IPS DF 4.7 (cell line): ENCODE measurements at regions not wholly inside any gene's neighbourhood (a gene's known extent, or its start where the extent isn't known, plus 50 kb on each side); places are given as distances from the start of the nearest gene placed in this dataset.
"Not testable (repeated sequence)": the region's sequence is repeated elsewhere in the genome, so short reads cannot be mapped to it uniquely, and the experiment has no call there.

ENCODE experiments used
- DNase-seq: peaks from one replicate; pipeline ENCODE4 v3.0.0-alpha.2; 2013; ENCODE audit warnings: low spot score; ENCODE audit errors: extremely low read depth

DNA sequence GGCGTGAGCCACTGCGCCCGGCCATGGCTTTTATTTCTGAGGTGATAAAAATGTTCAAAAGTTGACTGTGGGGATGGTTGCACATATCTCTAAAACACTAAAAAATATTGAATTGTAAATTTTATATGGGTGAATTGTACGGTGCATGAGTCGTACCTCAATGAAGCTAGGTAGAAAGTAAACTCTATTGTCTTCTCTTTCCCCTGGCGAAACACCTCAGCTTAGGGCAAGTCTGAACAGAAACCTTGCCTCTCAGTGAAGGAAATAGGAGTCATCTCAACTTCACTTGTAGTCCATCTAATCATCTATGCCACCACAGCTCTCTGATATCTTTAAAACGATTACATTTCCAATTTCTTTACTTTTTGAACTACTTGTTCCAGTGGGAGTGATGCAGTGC lies 309.6 kb downstream of the SPATA31A1 start:
- DNase-seq, result not testable (repeated sequence)

DNA sequence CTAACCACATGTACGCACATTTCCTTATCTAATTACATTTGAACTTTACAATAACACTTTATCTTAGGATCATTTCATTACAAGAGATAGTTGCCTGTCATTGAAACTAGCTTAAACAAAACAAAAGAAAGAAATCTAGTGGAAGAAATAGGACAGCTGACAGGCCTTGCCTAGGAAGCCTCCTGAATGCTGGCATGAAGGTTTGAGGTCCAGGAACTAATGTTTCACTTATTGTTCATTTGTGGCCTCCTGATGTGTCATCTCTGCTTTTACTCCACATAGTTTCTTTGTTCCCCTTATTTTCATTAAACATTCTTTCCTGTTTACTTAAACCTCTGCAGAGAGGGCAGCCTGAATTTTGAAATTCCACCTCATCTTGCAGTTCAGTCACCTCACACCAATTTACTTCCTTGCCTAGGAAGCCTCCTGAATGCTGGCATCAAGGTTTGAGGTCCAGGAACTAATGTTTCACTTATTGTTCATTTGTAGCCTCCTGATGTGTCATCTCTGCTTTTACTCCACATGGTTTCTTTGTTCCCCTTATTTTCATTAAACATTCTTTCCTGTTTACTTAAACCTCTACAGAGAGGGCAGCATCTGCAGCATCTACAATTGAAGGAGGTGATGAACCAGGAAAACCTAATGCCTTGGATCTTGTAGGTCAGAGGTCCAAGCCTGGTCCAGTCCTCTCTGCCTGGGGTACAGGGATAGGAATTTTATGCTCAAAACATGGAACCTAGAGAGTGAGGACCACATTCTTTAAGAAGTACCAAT lies 319.2 kb downstream of the SPATA31A1 start:
- DNase-seq, result not testable (repeated sequence)

DNA sequence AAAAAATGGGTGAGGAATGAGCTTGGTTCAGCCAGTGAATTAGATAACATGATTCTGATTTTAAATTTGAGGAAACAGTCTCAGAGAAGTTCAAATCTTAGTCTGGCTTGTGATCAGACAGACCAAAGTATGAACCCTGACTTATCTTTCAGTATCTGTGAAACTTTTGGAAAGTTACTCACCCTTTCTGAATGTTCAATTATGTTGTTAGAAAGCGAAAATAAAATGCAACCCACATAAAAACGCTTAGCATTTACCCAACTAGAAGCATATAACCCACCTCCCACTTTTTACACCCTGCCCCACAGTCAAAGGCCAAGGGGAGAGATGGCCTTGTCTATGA lies 319.7 kb downstream of the SPATA31A1 start:
- not testable (repeated sequence) for DNase-seq

DNA sequence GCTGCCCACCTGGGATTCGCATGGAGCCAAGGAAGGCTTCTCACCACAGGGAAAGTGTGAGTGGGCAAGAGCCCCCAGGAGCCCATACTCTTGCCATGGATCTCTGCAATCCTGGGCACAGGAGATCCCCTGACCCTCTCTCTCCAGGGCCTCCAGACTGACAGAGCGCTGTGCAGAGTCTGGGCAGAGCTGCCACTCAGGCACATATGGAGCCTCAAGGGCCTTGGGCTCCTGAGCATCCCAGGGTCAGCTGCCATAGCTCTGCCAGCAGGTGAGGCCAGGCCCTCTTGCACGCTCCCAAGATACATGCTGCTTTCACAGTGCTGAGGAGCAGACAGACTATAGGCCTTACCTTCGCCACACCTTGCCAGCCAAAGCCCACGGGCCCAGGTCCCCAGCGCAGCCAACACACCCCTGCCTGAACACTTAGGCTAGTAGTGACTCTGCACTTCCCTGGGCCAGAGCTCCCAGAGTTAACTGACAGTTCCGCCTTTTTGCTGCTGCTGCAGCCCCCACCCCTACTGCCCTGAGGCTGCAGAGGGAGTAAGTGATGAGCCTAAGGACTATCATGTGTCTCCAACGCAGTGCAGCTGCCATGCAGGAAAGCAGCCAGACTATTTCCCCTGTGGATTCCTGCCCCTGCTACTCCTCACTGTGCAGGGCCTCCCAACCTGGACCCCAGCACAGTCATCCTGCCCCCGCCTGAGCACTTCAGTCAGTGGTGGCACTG lies 323.2 kb downstream of the SPATA31A1 start:
- not testable (repeated sequence) for DNase-seq

DNA sequence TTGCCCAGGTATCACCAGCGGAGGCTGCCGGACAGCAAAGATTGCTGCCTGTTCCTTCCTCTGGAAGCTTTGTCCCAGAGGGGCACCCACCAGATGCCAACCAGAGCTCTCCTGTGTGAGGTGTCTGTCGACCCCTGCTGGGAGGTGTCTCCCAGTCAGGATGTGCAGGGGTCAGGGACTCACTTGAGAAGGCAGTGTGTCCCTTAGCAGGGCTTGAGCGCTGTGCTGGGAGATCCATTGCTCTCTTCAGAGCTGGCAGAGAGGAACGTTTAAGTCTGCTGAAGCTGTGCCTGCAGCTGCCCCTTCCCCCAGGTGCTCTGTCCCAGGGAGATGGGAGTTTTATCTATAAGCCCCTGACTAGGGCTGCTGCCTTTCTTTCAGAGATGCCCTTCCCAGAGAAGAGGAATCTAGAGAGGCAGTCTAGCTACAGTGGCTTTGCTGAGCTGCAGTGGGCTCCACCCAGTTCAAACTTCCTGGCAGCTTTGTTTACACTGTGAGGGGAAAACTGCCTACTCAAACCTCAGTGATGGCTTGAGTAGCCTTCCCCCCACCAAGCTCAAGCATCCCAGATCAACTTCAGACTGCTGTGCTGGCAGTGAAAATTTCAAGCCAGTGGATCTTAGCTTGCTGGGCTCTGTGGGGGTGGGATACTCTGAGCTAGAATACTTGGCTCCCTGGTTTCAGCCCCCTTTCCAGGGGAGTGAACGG lies 325.4 kb downstream of the SPATA31A1 start:
- DNase-seq, result not testable (repeated sequence)

DNA sequence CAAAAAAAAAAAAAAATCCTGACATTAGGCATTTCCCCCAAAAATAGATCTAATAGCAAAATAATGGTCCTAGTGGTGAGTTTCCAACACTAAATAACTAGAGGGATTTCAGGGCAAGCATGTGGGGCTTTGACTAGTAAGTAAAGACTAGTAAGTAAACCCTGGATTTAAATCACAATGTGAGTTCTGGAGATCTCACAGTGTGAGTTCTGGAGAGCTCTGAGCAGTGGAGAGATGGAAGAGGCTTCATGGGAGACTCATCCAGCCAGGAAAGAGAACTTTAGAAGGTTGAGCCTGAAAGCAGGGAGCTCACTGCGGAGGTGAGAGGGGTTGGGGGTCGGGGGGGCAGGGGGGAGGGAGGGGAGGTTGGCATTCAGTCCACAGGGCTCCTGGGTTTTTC lies 373.4 kb downstream of the SPATA31A1 start:
- not testable (repeated sequence) for DNase-seq

DNA sequence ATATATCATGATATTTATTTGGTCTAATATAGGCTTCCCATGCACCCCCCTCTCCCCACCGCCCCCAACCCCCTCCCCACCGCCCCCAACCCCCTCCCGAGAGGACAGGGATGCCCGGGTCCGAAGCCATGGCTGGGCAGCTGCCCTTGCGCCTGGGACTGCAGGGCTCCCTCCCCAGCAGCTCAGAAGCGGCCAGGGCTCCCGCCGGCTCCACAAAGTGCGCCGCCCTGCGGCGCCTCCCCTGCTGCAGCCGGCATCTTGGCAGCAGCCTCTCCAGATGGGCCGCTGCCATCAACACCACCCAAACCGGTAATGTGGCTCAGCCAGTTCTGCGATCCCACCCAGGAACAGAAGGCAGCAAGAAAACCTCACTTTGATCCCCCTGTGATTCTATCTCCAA lies 389.4 kb downstream of the SPATA31A1 start:
- not testable (repeated sequence) for DNase-seq

DNA sequence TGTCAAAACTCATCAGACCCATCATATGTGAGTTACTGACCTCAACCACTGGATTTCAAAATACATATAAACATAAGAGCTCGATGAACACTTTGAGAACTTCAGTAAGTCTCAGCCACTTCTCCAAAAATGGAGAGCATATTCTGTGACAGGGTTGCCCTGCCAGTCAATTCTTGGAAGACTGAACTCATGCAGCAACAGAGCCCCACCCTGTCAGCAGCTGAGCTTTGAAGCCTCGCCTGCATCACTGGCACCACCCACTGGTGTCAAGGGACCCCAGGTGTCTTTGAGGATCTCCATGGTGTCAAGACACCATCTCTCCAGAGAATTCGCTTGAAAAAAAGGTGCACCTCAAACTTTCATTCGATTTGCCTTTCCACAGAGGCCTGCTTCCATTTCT lies 420.1 kb downstream of the SPATA31A1 start:
- not testable (repeated sequence) for DNase-seq

DNA sequence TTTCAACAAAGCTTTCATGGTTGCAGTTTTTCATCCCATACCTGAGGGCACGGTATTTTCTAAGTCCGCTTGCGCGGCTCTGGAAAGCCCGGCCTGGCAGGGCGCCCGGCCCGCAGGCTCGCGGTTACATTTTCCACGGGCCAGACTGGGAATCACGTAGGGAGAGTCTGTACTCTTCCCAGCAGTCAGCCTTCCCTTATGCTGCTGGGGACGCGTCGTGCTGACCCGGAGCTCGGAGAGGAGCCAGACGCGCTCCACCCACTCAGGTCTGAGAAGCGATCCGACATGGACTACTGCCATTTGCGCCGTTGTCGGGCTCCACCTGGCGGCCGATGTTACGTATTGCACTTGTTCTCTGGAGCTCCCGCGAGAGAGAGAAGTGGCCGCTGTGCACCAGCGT lies 435.9 kb downstream of the SPATA31A1 start:
- not testable (repeated sequence) for DNase-seq

DNA sequence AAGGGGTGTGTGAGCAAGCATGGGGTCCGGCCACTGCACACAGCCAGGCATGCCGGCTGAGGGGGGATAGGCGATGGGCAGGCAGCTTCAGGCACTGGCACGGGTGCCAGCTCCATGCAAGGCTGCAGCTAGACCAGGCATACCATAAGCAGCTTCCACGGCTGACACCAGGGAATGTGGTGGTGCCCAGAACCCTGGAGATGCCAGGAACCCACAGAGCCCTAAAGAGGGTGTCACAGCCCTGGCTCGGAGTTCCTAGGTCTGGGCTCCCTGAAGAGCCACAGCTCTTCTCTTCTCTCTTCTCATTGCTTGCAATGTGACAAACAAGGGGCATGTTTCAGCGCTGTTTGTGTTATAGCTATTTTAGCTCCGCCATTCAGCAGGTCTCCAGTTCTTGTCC lies 442.5 kb downstream of the SPATA31A1 start:
- not testable (repeated sequence) for DNase-seq

DNA sequence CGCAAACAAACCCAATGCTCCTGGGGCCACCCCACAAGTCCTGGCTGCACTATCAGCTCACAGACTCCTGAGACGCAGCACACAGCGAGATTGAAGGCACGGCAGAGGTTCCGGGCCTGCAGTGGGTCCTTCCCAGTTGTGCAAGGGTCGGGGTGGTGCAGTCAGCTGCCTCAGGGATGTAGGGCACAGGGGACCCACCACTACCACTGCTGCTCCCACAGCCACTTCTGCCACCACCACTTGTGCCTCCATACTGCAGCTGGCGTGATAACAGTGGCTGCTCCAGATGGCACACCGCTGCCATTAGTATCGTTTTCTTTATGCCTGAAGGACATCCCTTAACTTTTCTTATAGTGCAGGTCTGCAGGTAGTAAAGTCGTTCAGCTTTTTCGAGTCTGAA lies 443.8 kb downstream of the SPATA31A1 start:
- not testable (repeated sequence) for DNase-seq

DNA sequence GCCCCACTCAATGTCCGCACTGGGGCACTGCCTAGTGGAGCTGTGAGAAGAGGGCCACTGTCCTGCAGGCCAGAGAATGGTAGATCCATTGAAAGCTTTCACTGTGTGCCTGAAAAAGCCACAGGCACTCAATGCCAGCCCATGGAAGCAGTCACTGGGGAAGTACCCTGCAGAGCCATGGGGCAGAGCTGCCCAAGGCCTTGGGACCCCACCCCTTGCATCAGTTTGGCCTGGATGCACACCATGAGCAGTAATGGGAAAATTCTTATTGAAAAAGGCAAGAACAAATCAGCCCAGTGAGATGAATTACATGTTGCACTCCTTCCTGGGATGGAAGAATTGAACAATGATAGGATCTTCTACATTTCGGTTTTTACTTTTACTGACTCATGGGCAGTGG lies 447.1 kb downstream of the SPATA31A1 start:
- DNase-seq, result not testable (repeated sequence)

DNA sequence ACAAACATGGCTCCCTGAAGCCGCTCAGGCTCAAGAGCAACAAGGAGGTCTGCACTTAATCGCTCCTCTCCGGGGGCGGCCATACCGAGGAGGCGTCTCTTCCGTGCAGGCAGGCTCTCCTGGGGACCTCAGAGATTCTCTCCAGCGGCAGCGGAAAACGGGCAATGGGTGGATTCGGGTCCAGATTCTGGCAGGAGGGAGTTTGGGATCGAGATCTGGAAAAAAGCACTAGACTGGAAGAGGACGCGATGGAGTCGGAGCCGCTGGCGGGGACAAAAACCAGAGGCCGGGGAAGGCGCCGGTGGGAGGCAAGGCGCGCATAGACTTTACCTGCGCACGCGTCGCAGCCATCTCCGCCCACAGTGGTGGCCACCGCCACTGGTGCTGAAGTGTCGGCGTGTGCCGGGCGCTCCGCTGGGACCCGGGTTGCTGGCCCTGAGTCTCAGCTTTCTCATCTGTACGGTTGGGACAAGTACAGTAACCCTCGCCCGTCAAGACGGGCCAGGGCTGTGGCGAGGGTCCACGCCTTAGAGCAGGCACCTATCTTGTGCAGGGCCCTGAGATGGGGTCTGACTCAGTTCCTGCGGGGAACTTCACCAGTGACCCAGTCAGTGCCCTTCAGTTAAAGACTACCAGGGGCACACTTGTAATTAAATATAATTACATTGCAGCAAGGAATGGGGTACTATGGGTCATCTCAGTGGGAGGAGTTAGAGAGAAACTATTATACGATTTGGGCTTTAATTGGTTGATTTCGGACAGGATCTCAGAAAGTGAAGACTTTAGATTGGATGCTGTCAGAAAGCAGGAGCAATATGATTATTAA lies 454.1 kb downstream of the SPATA31A1 start:
- peak; percentile 16 for DNase-seq

DNA sequence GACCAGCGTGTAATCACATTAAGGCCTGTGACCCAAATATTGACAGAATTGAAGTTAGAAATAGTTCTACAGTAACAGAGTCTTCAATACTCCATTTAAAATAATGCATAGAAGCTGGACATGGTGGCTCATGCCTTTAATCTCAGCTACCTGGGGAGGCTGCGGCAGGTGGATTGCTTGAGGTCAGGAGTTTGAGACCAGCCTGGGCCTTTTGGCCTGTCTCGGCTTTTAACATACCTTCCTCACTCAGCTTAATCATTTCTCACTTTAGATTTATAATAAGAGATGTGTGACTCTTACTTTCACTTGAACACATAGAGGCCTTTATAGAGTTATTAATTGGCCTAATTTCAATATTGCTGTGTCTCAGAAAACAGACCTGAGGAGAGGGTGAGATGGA lies 454.9 kb downstream of the SPATA31A1 start:
- not testable (repeated sequence) for DNase-seq

DNA sequence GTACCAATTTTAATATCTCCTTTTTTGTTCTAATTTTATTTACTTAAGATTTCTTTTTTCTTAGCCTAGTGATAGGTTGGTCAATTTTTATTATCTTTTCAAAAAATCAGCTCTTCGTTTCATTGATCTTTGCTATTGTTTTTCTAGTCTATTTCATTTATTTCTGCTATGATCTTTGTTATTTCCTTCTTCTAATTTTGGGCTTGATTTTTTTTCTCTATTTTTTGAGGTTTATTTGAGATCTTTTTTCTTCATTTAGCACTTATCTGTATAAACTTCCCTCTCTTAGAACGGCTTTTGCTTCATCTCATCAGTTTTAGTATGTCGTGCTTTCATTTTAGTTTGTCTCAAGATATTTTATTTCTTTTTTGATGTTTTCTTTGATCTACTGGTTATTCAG lies 456.1 kb downstream of the SPATA31A1 start:
- not testable (repeated sequence) for DNase-seq

DNA sequence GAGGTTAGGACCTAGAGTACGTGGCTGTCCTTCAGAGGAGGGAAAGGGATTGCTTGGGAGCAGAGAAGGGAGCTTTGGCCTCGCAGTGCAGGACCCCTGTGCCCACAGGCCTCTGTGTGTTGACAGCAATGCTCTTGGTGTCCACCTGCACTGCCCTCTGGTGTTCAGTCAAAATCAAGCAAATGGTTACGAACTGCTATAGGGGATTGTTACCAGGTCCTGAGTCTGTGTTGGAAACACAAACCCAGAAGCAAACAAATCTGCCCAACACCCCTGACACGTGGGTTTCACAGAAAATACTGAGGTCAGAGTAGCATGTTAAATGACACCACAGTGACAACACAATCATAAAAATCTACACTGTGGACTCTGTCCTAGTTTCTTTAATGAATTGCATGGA lies 473.0 kb downstream of the SPATA31A1 start:
- DNase-seq, result peak; percentile 11
